CD14-positive monocyte (primary cell): ENCODE measurements at regions not wholly inside any gene's neighbourhood (a gene's known extent, or its start where the extent isn't known, plus 50 kb on each side); places are given as distances from the start of the nearest gene placed in this dataset.

Source experiments
- DNase-seq, 3 donors: peaks; one replicate each; pipeline ENCODE4 v3.0.0-alpha.2; 2011 to 2022
- H2AFZ ChIP-seq: 2 replicates; pipeline ENCODE4 v1.6.0; 2012; ENCODE audit warnings: mild to moderate bottlenecking, low read depth, low read length, inconsistent platforms; ENCODE audit not compliant: insufficient read depth, poor library complexity, severe bottlenecking
- H3K27ac ChIP-seq, 2 donors: 1 replicate in 1 of 2; 2 replicates in 1 of 2; pipeline ENCODE4 v1.5.1; 2012 to 2013; ENCODE audit warnings: low read length in 2 of 2, control low read depth in 1 of 2, inconsistent platforms in 1 of 2, low read depth in 1 of 2, mild to moderate bottlenecking in 1 of 2
- H3K27me3 ChIP-seq, 2 donors: one replicate each; pipeline versions ENCODE4 v1.6.0 to v1.6.1; 2011 to 2013; ENCODE audit warnings: low read length in 2 of 2; ENCODE audit not compliant: control insufficient read depth in 2 of 2, insufficient read depth in 2 of 2
- H3K36me3 ChIP-seq, 2 donors: replicated peaks in 1 of 2; 1 replicate in 1 of 2; 2 replicates in 1 of 2; pipeline versions ENCODE4 v1.5.1 to v1.6.1; 2012 to 2013; ENCODE audit warnings: low read length in 2 of 2, control low read depth in 1 of 2, inconsistent platforms in 1 of 2, mild to moderate bottlenecking in 1 of 2; ENCODE audit not compliant: insufficient read depth in 2 of 2, control insufficient read depth in 1 of 2
- H3K4me1 ChIP-seq, 2 donors: 1 replicate in 1 of 2; 2 replicates in 1 of 2; pipeline versions ENCODE4 v1.5.1 to v1.6.1; 2012 to 2013; ENCODE audit warnings: low read length in 2 of 2, control low read depth in 1 of 2, inconsistent platforms in 1 of 2, mild to moderate bottlenecking in 1 of 2, moderate library complexity in 1 of 2; ENCODE audit not compliant: insufficient read depth in 2 of 2, control insufficient read depth in 1 of 2
- H3K4me2 ChIP-seq: replicated peaks from 2 replicates; pipeline ENCODE3; 2012; ENCODE audit warnings: low read length, moderate library complexity, mild to moderate bottlenecking; ENCODE audit not compliant: poor library complexity, severe bottlenecking; ENCODE audit errors: extremely low read depth
- H3K4me3 ChIP-seq, 3 experiments: fragments of 200-600 bp in 1 of 3; sonication (generic) in 1 of 3; replicated peaks in 1 of 3; 1 replicate in 2 of 3; 2 replicates in 1 of 3; pipeline ENCODE4 v1.5.1; 2011 to 2013; ENCODE audit warnings: low read length in 3 of 3, mild to moderate bottlenecking in 3 of 3, control low read depth in 2 of 3, low read depth in 2 of 3, inconsistent platforms in 1 of 3, moderate library complexity in 1 of 3
- H3K79me2 ChIP-seq: 2 replicates; pipeline ENCODE4 v1.6.0; 2012; ENCODE audit warnings: mild to moderate bottlenecking, control low read depth, inconsistent platforms, low read length, moderate library complexity; ENCODE audit not compliant: insufficient read depth
- H3K9ac ChIP-seq: 2 replicates; pipeline ENCODE4 v1.6.0; 2017; ENCODE audit warnings: low read length, mild to moderate bottlenecking; ENCODE audit not compliant: insufficient read depth, poor library complexity, severe bottlenecking
- H3K9me3 ChIP-seq, 2 donors: replicated peaks in 1 of 2; 1 replicate in 1 of 2; 2 replicates in 1 of 2; pipeline versions ENCODE4 v1.5.1 to v1.6.1; 2012 to 2013; ENCODE audit warnings: low read length in 2 of 2, control low read depth in 1 of 2; ENCODE audit not compliant: control insufficient read depth in 1 of 2, insufficient read depth in 1 of 2
- H4K20me1 ChIP-seq: 2 replicates; pipeline ENCODE4 v1.6.0; 2012; ENCODE audit warnings: mild to moderate bottlenecking, low read length, control low read depth, moderate library complexity; ENCODE audit not compliant: insufficient read depth
- H3K27ac Mint-ChIP-seq, 7 donors: one replicate each; pipeline ENCODE4 v1.8.0; 2020; ENCODE audit warnings: mild to moderate bottlenecking in 7 of 7, mixed read lengths in 7 of 7, moderate library complexity in 6 of 7, inconsistent platforms in 2 of 7
- H3K27me3 Mint-ChIP-seq, 3 donors: one replicate each; pipeline ENCODE4 v1.8.0; 2021 to 2022; ENCODE audit warnings: low read depth in 3 of 3, mild to moderate bottlenecking in 3 of 3, mixed read lengths in 3 of 3, moderate library complexity in 3 of 3, inconsistent platforms in 1 of 3
- H3K36me3 Mint-ChIP-seq, 2 donors: one replicate each; pipeline ENCODE4 v1.8.0; 2020; ENCODE audit warnings: mixed read lengths in 2 of 2, inconsistent platforms in 1 of 2, mild to moderate bottlenecking in 1 of 2
- H3K4me1 Mint-ChIP-seq: one replicate; pipeline ENCODE4 v1.8.0; 2020; ENCODE audit warnings: mild to moderate bottlenecking, mixed read lengths
- H3K4me3 Mint-ChIP-seq, 2 donors: one replicate each; pipeline ENCODE4 v1.8.0; 2020; ENCODE audit warnings: mild to moderate bottlenecking in 2 of 2, mixed read lengths in 2 of 2, moderate library complexity in 1 of 2
- H3K9me3 Mint-ChIP-seq, 7 donors: one replicate each; pipeline ENCODE4 v1.8.0; 2020 to 2022; ENCODE audit warnings: mixed read lengths in 7 of 7, mild to moderate bottlenecking in 6 of 7, moderate library complexity in 6 of 7, inconsistent platforms in 2 of 7
- WGBS: methylation state at CpG from one replicate; pipeline ENCODE4 v1.1.5; 2013; ENCODE audit warnings: missing lambda C conversion rate; ENCODE audit not compliant: insufficient coverage; 5-methylcytosine and 5-hydroxymethylcytosine counted together
- intact Hi-C, 2 donors: fragments of 100-400 bp; cut with micrococcal nuclease; formaldehyde crosslinking; loops; one replicate each; pipeline versions ENCODE4 v1.15.0 to v1.15.1; 2023
- TF ChIP-seq, protein P1 (sequence below): fragments of 200-600 bp; IDR thresholded peaks from one replicate; pipeline ENCODE4 v1.8.0; 2022; ENCODE audit warnings: antibody characterized with exemption, mild to moderate bottlenecking

DNA sequence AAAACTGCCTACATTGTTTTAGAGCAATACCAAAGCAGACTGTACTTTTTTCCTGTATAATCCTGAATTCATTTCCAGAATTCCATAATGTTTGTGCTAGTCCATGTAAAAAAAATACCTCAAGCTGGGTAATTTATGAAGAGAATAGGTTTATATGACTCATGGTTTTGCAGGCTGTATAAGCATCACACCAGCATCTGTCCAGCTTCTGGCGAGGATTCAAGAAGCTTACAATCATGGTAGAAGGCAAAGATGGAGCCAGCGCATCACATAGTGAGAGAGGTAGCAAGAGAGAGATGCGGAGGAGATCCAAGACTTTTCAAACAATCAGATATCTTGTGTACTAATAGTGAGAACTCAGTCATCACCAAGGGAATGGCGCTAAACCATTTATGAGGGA lies 280.3 kb upstream of the CDH9 start:
- no peaks in the 10 kb centered on the region for H3K27me3 ChIP-seq
- H3K27ac ChIP-seq: no peak overlapping the region
- no peak overlapping the region for H3K27ac Mint-ChIP-seq
- no peak overlapping the region for H2AFZ ChIP-seq
- H3K27me3 Mint-ChIP-seq: peaks cover 0 to 2% (median 0%) of the 10 kb centered on the region in 3 donors
- H4K20me1 ChIP-seq: no peaks in the 10 kb centered on the region
- H3K4me1 Mint-ChIP-seq: no peaks in the 10 kb centered on the region
- H3K4me2 ChIP-seq: no peak overlapping the region
- TF ChIP-seq, protein P1, sequence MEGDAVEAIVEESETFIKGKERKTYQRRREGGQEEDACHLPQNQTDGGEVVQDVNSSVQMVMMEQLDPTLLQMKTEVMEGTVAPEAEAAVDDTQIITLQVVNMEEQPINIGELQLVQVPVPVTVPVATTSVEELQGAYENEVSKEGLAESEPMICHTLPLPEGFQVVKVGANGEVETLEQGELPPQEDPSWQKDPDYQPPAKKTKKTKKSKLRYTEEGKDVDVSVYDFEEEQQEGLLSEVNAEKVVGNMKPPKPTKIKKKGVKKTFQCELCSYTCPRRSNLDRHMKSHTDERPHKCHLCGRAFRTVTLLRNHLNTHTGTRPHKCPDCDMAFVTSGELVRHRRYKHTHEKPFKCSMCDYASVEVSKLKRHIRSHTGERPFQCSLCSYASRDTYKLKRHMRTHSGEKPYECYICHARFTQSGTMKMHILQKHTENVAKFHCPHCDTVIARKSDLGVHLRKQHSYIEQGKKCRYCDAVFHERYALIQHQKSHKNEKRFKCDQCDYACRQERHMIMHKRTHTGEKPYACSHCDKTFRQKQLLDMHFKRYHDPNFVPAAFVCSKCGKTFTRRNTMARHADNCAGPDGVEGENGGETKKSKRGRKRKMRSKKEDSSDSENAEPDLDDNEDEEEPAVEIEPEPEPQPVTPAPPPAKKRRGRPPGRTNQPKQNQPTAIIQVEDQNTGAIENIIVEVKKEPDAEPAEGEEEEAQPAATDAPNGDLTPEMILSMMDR: no peak
- no peak for DNase-seq
- H3K9me3 ChIP-seq: peaks cover 3 to 5% of the 10 kb centered on the region in 2 donors
- H3K4me3 Mint-ChIP-seq: no peak overlapping the region
- 86% methylated on average over 1 of the region's 4 CpGs for WGBS
- H3K4me3 ChIP-seq: no peak overlapping the region
- no peak overlapping the region for H3K9ac ChIP-seq
- peaks cover 0 to 11% (median 5%) of the 10 kb centered on the region in 7 donors for H3K9me3 Mint-ChIP-seq
- H3K36me3 Mint-ChIP-seq: no peaks in the 10 kb centered on the region
- no peaks in the 10 kb centered on the region for H3K4me1 ChIP-seq
- H3K36me3 ChIP-seq: no peaks in the 10 kb centered on the region
- H3K79me2 ChIP-seq: no peaks in the 10 kb centered on the region
- intact Hi-C loops: no loop called here

DNA sequence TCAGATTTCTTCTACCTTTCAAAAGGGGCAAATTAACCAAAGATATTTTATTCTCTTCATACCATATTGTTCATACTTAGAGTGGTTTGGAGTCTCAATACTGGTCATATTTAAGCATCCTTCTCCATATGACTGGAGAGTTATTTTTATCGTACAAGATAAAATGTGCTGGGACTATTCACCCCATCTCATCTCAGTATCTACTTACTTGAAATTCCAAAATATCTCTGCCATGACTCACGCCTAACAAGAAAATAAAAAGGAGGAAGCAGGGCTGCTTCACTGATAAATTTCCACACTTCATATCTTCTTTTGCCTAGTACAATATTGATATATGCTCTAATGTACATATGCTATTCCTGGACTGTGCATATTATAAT lies 277.9 kb upstream of the CDH9 start:
- Mint-ChIP-seq H3K9me3 (peaks cover 0 to 8% (median 5%) of the 10 kb centered on the region in 7 donors), H3K36me3 (no peaks in the 10 kb centered on the region), H3K27me3 (peaks cover 0 to 2% (median 0%) of the 10 kb centered on the region in 3 donors), H3K4me1 (no peaks in the 10 kb centered on the region), H3K4me3 (no peak overlapping the region), H3K27ac (no peak overlapping the region)
- H3K4me2 ChIP-seq: no peak overlapping the region
- H3K4me3 ChIP-seq: no peak overlapping the region
- H3K4me1 ChIP-seq: no peaks in the 10 kb centered on the region
- no peaks in the 10 kb centered on the region for H4K20me1 ChIP-seq
- peaks cover 3 to 5% of the 10 kb centered on the region in 2 donors for H3K9me3 ChIP-seq
- intact Hi-C loops: no loop called here
- DNase-seq: no peak
- WGBS: no CpG with 5 or more reads among the region's 2 CpGs
- TF ChIP-seq, protein P1: no peak
- H2AFZ ChIP-seq: no peak overlapping the region
- H3K27me3 ChIP-seq: no peaks in the 10 kb centered on the region
- no peaks in the 10 kb centered on the region for H3K36me3 ChIP-seq
- no peaks in the 10 kb centered on the region for H3K79me2 ChIP-seq
- no peak overlapping the region for H3K9ac ChIP-seq
- no peak overlapping the region for H3K27ac ChIP-seq
